HG03045 (cell line): ENCODE measurements at regions not wholly inside any gene's neighbourhood (a gene's known extent, or its start where the extent isn't known, plus 50 kb on each side); places are given as distances from the start of the nearest gene placed in this dataset.
"Not testable (repeated sequence)": the region's sequence is repeated elsewhere in the genome, so short reads cannot be mapped to it uniquely, and the experiment has no call there.

ENCODE experiments used
- ATAC-seq: cut with Tn5 transposase; IDR thresholded peaks from one replicate; pipeline ENCODE4 v1.9.1; 2021; ENCODE audit warnings: mild to moderate bottlenecking, moderate library complexity; ENCODE audit not compliant: unreplicated experiment

- no peak for ATAC-seq
Measured at GRCh38 chr16:82317411-82318167, 147.6 kb upstream of the MPHOSPH6 start.

- ATAC-seq = no peak
Measured at GRCh38 chr16:82313754-82314153, 143.7 kb upstream of the MPHOSPH6 start.

- ATAC-seq = no peak
Measured at GRCh38 chr16:82311528-82311927, 141.5 kb upstream of the MPHOSPH6 start.

GRCh38 chr16:82302042-82302727 is 132.2 kb upstream of the MPHOSPH6 start:
- no peak for ATAC-seq

- no peak for ATAC-seq
Measured at GRCh38 chr16:82301146-82301755, 131.2 kb upstream of the MPHOSPH6 start.

- no peak for ATAC-seq
Measured at GRCh38 chr16:82300374-82300951, 130.4 kb upstream of the MPHOSPH6 start.

- ATAC-seq = no peak
Measured at GRCh38 chr16:82298472-82298871, 128.4 kb upstream of the MPHOSPH6 start.

GRCh38 chr16:82295290-82296201 is 125.5 kb upstream of the MPHOSPH6 start:
- no peak for ATAC-seq

GRCh38 chr16:82293671-82294070 is 123.6 kb upstream of the MPHOSPH6 start:
- no peak for ATAC-seq

GRCh38 chr16:82287937-82288336 is 117.9 kb upstream of the MPHOSPH6 start:
- no peak for ATAC-seq

GRCh38 chr16:82282662-82283061 is 112.6 kb upstream of the MPHOSPH6 start:
- ATAC-seq = no peak

- ATAC-seq = no peak
Measured at GRCh38 chr16:82281544-82281943, 111.5 kb upstream of the MPHOSPH6 start.

- no peak for ATAC-seq
Measured at GRCh38 chr16:82280867-82281266, 110.8 kb upstream of the MPHOSPH6 start.

GRCh38 chr16:82275349-82275748 is 105.3 kb upstream of the MPHOSPH6 start:
- ATAC-seq = not testable (repeated sequence)

- no peak for ATAC-seq
Measured at GRCh38 chr16:82271636-82272035, 101.6 kb upstream of the MPHOSPH6 start.

GRCh38 chr16:82267675-82268074 is 97.7 kb upstream of the MPHOSPH6 start:
- ATAC-seq = not testable (repeated sequence)

GRCh38 chr16:82265809-82266208 is 95.8 kb upstream of the MPHOSPH6 start:
- ATAC-seq = no peak

GRCh38 chr16:82264756-82265155 is 94.7 kb upstream of the MPHOSPH6 start:
- no peak for ATAC-seq

GRCh38 chr16:82263521-82264143 is 93.6 kb upstream of the MPHOSPH6 start:
- ATAC-seq = no peak

- ATAC-seq = no peak
Measured at GRCh38 chr16:82262244-82262643, 92.2 kb upstream of the MPHOSPH6 start.
